ENCODE measurements at regions not wholly inside any gene's neighbourhood (a gene's known extent, or its start where the extent isn't known, plus 50 kb on each side); places are given as distances from the start of the nearest gene placed in this dataset.
"Not testable (repeated sequence)": the region's sequence is repeated elsewhere in the genome, so short reads cannot be mapped to it uniquely, and the experiment has no call there.

DNA sequence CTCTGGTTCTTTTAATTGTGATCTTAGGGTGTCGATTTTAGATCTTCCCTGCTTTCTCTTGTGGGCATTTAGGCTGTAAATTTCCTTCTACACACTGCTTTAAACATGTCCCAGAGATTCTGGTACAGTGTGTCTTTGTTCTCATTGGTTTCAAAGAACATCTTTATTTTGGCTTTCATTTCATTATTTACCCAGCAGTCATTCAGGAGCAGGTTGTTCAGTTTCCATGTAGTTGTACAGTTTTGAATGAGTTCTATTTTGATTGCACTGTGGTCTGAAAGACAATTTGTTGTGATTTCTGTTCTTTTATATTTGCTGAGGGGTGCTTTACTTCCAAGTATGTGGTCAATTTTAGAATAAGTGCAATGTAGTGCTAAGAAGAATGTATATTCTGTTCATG, 423.8 kb downstream of the PIK3C3 start:
- TF ChIP-seq, protein P1, sequence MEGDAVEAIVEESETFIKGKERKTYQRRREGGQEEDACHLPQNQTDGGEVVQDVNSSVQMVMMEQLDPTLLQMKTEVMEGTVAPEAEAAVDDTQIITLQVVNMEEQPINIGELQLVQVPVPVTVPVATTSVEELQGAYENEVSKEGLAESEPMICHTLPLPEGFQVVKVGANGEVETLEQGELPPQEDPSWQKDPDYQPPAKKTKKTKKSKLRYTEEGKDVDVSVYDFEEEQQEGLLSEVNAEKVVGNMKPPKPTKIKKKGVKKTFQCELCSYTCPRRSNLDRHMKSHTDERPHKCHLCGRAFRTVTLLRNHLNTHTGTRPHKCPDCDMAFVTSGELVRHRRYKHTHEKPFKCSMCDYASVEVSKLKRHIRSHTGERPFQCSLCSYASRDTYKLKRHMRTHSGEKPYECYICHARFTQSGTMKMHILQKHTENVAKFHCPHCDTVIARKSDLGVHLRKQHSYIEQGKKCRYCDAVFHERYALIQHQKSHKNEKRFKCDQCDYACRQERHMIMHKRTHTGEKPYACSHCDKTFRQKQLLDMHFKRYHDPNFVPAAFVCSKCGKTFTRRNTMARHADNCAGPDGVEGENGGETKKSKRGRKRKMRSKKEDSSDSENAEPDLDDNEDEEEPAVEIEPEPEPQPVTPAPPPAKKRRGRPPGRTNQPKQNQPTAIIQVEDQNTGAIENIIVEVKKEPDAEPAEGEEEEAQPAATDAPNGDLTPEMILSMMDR (IDR thresholded peaks at IDR 0.05) = not testable (repeated sequence)
- not testable (repeated sequence) for TF ChIP-seq POLR2AphosphoS5, POLR2A (IDR thresholded peaks at IDR 0.05)

Measured in breast epithelium (tissue), 3 donors.